Activated CD4-positive, alpha-beta T cell treated with anti-CD3 and anti-CD28 coated beads, Interleukin-2, amount 10 ng/mL, durations not matched to agents 7 days and 5 days (primary cell): ENCODE measurements at regions not wholly inside any gene's neighbourhood (a gene's known extent, or its start where the extent isn't known, plus 50 kb on each side); places are given as distances from the start of the nearest gene placed in this dataset.
"Not testable (repeated sequence)": the region's sequence is repeated elsewhere in the genome, so short reads cannot be mapped to it uniquely, and the experiment has no call there.

Experiments used
- CTCF ChIA-PET: fragments of 350-600 bp; sonication (Branson Sonifier 250); formaldehyde crosslinking; loops from one replicate; lab custom pipeline; 2021; ENCODE audit warnings: antibody characterized with exemption; lab: Charles Lee
- POLR2A ChIA-PET: fragments of 350-600 bp; sonication (Branson Sonifier 250); formaldehyde crosslinking; loops from one replicate; lab custom pipeline; 2021; ENCODE audit warnings: antibody characterized with exemption; lab: Charles Lee
- DNase-seq: peaks from one replicate; pipeline ENCODE4 v3.0.0-alpha.2; 2020
- H3K27ac Mint-ChIP-seq: one replicate; pipeline ENCODE4 v1.8.0; 2021; ENCODE audit warnings: mild to moderate bottlenecking, moderate library complexity, mixed read lengths
- H3K27me3 Mint-ChIP-seq: one replicate; pipeline ENCODE4 v1.8.0; 2021; ENCODE audit warnings: mixed read lengths
- H3K36me3 Mint-ChIP-seq: one replicate; pipeline ENCODE4 v1.8.0; 2021; ENCODE audit warnings: low read depth, mixed read lengths
- H3K4me1 Mint-ChIP-seq: one replicate; pipeline ENCODE4 v1.8.0; 2021; ENCODE audit warnings: mixed read lengths
- H3K4me3 Mint-ChIP-seq: one replicate; pipeline ENCODE4 v1.8.0; 2021; ENCODE audit warnings: mild to moderate bottlenecking, moderate library complexity, mixed read lengths
- H3K9me3 Mint-ChIP-seq: one replicate; pipeline ENCODE4 v1.8.0; 2021; ENCODE audit warnings: mixed read lengths

DNA sequence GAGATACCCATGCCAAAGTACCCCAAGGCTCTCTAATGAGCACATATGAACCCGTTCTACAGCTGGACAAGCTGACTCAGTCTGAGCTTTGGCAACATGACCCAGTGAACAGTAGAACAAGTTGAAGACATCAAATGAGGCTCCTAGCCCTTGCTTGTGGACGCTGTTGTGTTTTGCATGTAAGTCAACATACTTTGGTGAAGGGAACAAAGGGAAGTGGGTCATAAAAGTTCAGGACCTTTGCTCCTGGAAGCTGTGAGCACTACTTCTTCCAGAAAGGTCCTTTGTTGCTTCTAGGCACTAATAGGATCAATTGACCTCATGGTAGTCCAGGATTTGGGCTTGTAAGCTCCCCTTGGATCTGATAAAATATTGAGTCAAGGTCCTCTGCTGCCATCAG is 613.5 kb upstream of the TBX3 start:
- Mint-ChIP-seq H3K9me3 (peaks cover 2% of the 10 kb centered on the region), H3K4me3 (no peak overlapping the region), H3K27ac (no peak overlapping the region), H3K4me1 (no peaks in the 10 kb centered on the region), H3K36me3 (no peaks in the 10 kb centered on the region), H3K27me3 (no peaks in the 10 kb centered on the region)
- POLR2A ChIA-PET, result no interaction called here
- no peak for DNase-seq
- CTCF ChIA-PET, result no interaction called here

DNA sequence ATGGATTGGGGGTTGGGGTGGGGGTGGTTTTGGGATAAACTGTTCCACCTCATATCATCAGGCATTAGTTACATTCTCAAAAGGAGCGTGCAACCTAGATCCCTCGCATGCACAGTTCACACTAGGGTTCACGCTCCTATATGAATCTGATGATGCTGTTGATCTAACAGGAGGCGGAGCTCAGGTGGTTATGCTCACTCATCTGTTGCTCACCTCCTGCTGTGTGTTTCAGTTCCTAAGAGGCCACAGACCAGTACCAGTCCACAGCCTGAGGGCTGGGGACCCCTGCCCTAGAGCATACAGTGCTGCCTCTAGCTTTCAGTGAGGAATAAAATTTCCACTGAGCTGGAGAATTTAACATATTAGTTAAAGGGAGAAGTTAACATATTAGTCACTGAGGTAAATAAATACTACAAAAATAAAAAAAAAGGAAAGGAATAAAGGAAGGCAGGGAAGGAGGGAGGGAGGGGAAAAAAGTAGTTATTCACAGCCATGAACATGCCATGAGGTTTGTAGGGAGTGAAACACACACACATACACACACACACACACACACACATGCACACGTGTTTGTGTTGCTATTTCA is 612.7 kb upstream of the TBX3 start:
- Mint-ChIP-seq H3K36me3 (no peaks in the 10 kb centered on the region), H3K4me1 (no peaks in the 10 kb centered on the region), H3K9me3 (no peaks in the 10 kb centered on the region), H3K27me3 (no peaks in the 10 kb centered on the region), H3K27ac (no peak overlapping the region), H3K4me3 (no peak overlapping the region)
- DNase-seq, result no peak
- POLR2A ChIA-PET, result no interaction called here
- CTCF ChIA-PET, result no interaction called here

DNA sequence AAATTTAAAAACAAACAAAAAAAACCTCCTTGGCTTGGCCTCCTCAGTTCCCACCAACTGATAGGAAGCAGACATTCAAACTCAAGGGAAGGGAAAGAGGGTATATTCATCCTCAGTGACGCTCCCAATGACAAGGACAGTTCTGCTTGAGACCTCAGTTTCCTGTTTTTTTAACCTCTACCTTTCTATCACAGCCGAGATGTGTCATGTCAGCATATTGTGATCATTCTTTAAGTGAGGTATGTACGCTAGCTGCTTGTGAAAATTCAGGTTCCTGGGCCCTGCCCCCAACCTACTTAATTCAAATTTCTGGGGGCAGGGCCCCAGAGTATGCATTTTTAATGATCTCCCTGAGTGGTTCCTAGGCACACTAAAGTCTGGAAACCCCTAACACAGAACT is 611.9 kb upstream of the TBX3 start:
- Mint-ChIP-seq H3K27ac (no peak overlapping the region), H3K36me3 (no peaks in the 10 kb centered on the region), H3K9me3 (no peaks in the 10 kb centered on the region), H3K4me3 (no peak overlapping the region), H3K4me1 (no peaks in the 10 kb centered on the region), H3K27me3 (no peaks in the 10 kb centered on the region)
- ChIA-PET POLR2A (no interaction called here), CTCF (no interaction called here)
- DNase-seq, result no peak

DNA sequence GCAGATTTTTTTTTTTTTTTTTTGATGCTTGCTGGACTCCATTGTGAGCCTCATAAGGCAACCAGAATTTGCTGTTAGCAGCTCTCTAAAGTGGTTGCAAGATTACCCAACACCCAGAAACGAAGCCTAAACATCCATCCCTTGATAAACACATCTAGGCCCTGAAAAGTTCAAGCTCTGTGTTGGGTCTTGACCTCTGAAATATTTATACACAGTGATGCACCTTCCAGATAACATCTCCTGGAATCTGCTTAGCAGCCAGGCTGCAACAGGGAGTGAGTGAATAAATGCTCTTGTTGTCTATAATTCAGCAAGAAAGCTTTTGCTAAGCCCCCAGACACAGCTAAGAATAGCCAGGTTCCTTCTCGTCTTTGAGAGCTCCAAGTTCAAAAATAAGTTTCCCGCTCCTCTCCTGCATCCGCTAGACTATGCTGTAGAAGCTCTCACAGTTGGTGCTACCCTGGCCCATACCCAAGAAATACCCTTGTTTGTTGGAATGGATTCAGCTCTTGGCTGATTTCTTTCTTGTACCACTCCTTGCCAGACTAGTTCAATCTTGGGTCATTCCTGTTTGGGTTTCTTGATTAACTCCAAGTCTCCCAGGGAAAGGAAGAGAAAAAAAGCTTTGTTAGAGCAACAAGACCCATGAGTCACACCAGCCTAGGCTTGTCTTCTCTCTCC is 610.6 kb upstream of the TBX3 start:
- Mint-ChIP-seq H3K4me3 (no peak overlapping the region), H3K27ac (no peak overlapping the region), H3K9me3 (no peaks in the 10 kb centered on the region), H3K4me1 (no peaks in the 10 kb centered on the region), H3K36me3 (no peaks in the 10 kb centered on the region), H3K27me3 (no peaks in the 10 kb centered on the region)
- POLR2A ChIA-PET, result interaction anchor here (0.6 kb wide), 1 partner anchor 1533 kb away, joined by 4 read pairs; no protein-coding TSS in a partner anchor
- DNase-seq, result no peak
- CTCF ChIA-PET, result interaction anchor here (0.7 kb wide), 2 partner anchors 283 to 1914 kb away, joined by 3 to 5 read pairs; no protein-coding TSS in a partner anchor

DNA sequence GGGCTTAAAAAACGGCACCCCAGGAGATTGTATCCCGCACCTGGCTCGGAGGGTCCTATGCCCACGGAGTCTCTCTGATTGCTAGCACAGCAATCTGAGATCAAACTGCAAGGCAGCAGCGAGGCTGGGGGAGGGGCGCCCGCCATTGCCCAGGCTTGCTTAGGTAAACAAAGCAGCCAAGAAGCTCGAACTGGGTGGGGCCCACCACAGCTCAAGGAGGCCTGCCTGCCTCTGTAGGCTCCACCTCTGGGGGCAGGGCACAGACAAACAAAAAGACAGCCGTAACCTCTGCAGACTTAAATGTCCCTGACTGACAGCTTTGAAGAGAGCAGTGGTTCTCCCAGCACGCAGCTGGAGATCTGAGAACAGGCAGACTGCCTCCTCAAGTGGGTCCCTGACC is 601.5 kb upstream of the TBX3 start:
- DNase-seq, H3K27me3 Mint-ChIP-seq, POLR2A ChIA-PET, H3K4me3 Mint-ChIP-seq, CTCF ChIA-PET, H3K4me1 Mint-ChIP-seq, H3K9me3 Mint-ChIP-seq, H3K36me3 Mint-ChIP-seq, H3K27ac Mint-ChIP-seq: not testable (repeated sequence)

DNA sequence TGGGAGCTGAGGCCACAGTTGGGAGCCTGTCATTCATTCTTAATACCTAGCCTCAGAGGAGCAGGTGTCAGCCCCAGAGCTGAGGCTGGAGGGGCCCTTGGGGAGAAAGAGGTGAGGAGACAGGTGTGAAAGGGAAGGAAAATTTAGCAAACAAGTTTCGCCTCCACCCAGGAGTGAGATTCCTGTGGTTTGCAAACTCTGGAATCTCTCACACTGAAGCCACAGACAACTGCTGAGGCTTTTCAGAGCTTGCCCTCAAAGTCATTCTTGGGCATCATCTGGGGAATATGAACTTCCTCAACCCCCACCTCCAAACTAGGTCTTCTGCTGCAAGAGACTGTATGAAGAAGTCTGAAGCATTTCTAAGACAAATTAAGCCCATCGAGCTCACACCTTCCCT is 589.5 kb upstream of the TBX3 start:
- POLR2A ChIA-PET, result no interaction called here
- Mint-ChIP-seq H3K4me1 (no peaks in the 10 kb centered on the region), H3K36me3 (no peaks in the 10 kb centered on the region), H3K27me3 (no peaks in the 10 kb centered on the region), H3K4me3 (no peak overlapping the region), H3K9me3 (peaks cover 5% of the 10 kb centered on the region), H3K27ac (no peak overlapping the region)
- CTCF ChIA-PET, result no interaction called here
- DNase-seq, result no peak

DNA sequence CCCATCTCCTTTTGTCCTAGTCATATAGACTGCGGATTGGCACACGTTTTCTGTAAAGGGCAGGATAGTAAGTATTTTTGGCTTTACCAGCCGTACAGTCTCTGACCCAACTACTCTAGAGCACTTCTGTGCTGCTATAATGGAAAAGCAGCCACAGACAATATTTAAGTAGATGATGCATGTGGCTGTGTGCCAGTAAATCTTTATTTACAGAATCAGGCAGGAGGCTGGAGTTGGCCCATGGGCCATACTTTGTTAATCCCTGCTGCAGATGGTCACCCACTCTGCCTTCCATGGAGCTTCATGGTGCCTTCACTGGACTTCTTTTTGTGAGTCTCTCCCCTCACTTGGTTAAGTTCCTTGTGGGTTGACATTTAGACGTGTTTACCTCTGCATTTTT is 584.5 kb upstream of the TBX3 start:
- DNase-seq, result no peak
- Mint-ChIP-seq H3K27me3 (no peaks in the 10 kb centered on the region), H3K9me3 (peaks cover 5% of the 10 kb centered on the region), H3K27ac (no peak overlapping the region), H3K4me1 (no peaks in the 10 kb centered on the region), H3K36me3 (no peaks in the 10 kb centered on the region), H3K4me3 (no peak overlapping the region)
- ChIA-PET CTCF (interaction anchor here (0.5 kb wide), 1 partner anchor 83 kb away, joined by 3 read pairs; no protein-coding TSS in a partner anchor), POLR2A (no interaction called here)

DNA sequence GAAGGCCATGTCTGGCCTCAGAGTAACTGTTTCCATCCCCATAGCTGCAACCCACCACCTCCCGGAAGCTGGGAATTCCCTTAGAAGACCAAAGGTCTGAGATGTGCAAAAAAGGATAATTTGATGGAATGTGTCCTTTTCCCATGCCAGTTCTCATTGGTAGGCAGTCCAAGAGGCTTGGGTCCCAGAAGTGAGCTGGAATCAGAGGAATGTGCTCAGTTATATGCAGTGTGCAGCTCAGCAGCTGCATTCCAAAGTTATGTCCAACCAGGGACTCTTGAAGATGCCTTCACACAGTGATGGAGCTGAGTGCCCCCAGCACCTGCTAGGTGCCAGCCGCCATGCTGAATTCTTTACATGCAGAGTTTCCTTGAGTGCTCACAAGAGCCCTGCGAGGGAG is 583.9 kb upstream of the TBX3 start:
- DNase-seq, result no peak
- H3K9me3 Mint-ChIP-seq, result peaks cover 5% of the 10 kb centered on the region
- POLR2A ChIA-PET, result no interaction called here
- no peak overlapping the region for H3K27ac Mint-ChIP-seq
- H3K36me3 Mint-ChIP-seq, result no peaks in the 10 kb centered on the region
- H3K4me1 Mint-ChIP-seq, result no peaks in the 10 kb centered on the region
- no peak overlapping the region for H3K4me3 Mint-ChIP-seq
- H3K27me3 Mint-ChIP-seq, result no peaks in the 10 kb centered on the region
- CTCF ChIA-PET, result no interaction called here

DNA sequence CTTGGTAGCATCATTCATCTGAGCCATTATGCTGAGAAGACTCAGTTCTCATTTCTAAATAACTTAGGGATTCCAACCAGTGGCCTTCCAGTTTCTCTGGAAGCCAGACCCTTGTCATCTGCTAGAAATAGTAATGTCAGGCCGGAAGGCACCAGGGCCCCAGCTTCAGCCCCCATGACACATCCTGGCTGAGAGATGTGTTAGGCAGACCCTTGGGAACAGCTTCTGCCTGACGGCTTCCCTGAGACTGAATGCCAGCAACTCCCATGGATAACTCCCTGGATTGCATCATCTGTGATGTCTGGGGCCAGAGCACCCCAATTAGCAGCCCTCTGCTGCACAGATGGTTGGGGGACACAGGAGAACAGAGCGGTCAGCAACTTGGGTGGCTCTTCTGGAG is 583.5 kb upstream of the TBX3 start:
- H3K36me3 Mint-ChIP-seq, result no peaks in the 10 kb centered on the region
- H3K27ac Mint-ChIP-seq, result no peak overlapping the region
- no peak overlapping the region for H3K4me3 Mint-ChIP-seq
- ChIA-PET CTCF (no interaction called here), POLR2A (no interaction called here)
- H3K9me3 Mint-ChIP-seq, result peaks cover 5% of the 10 kb centered on the region
- H3K4me1 Mint-ChIP-seq, result no peaks in the 10 kb centered on the region
- no peaks in the 10 kb centered on the region for H3K27me3 Mint-ChIP-seq
- no peak for DNase-seq

DNA sequence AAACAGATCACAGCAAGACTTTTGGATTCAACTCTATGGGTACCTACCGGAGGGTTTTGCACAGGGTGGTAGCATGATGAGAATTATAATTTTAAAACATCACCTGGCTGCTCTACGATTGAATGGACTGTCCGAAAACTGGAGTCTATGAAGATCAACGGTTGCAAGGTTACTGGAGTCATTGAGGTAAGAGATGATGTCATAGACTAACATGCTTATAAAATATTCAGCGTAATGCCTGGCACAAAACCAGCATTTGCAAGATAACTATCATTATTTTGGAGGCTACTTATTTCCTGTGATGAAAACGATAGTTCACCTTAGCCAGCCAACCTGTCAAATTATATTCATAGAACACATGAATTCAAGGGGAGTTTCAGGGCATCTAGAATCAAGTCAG is 580.6 kb upstream of the TBX3 start:
- H3K9me3 Mint-ChIP-seq, result peaks cover 5% of the 10 kb centered on the region
- ChIA-PET CTCF (no interaction called here), POLR2A (no interaction called here)
- no peak overlapping the region for H3K4me3 Mint-ChIP-seq
- H3K4me1 Mint-ChIP-seq, result no peaks in the 10 kb centered on the region
- H3K27me3 Mint-ChIP-seq, result no peaks in the 10 kb centered on the region
- no peak overlapping the region for H3K27ac Mint-ChIP-seq
- H3K36me3 Mint-ChIP-seq, result no peaks in the 10 kb centered on the region
- DNase-seq, result no peak

DNA sequence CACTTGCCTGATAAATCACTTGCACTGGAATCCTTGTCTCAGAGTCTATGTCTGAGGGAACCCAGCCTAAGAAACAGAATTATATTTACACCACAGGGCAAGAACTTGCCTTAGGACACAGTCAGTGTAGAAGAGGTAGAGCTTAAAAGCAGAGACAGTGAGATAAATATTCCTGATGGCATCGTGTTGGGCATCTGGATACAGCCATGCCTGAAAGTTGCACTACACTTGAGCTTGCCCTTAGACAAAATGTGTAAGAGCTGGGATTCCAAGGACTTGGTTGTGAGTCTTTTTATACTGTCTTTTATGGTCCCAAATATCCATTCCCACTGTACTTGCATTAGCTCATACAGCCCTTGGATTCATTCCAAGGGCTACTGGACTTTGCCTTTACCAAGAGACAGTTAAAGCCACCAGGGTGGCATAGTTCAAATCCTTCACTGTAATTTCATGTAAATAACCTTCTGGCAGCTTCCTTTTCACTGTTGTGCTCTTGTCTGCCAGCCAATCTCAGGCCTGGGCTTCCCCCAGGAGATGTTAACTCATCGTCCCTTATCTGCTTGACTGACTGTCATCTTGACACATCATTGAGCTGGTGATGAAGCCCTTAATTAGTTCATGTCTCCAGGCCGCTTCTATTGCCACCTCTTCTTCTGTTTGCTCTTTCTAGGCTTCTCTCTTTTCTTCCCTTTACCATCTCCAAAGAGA is 577.9 kb upstream of the TBX3 start:
- H3K27me3 Mint-ChIP-seq, result no peaks in the 10 kb centered on the region
- no peak overlapping the region for H3K4me3 Mint-ChIP-seq
- no peak for DNase-seq
- ChIA-PET POLR2A (no interaction called here), CTCF (no interaction called here)
- H3K4me1 Mint-ChIP-seq, result no peaks in the 10 kb centered on the region
- H3K36me3 Mint-ChIP-seq, result no peaks in the 10 kb centered on the region
- no peak overlapping the region for H3K27ac Mint-ChIP-seq
- H3K9me3 Mint-ChIP-seq, result no peaks in the 10 kb centered on the region

DNA sequence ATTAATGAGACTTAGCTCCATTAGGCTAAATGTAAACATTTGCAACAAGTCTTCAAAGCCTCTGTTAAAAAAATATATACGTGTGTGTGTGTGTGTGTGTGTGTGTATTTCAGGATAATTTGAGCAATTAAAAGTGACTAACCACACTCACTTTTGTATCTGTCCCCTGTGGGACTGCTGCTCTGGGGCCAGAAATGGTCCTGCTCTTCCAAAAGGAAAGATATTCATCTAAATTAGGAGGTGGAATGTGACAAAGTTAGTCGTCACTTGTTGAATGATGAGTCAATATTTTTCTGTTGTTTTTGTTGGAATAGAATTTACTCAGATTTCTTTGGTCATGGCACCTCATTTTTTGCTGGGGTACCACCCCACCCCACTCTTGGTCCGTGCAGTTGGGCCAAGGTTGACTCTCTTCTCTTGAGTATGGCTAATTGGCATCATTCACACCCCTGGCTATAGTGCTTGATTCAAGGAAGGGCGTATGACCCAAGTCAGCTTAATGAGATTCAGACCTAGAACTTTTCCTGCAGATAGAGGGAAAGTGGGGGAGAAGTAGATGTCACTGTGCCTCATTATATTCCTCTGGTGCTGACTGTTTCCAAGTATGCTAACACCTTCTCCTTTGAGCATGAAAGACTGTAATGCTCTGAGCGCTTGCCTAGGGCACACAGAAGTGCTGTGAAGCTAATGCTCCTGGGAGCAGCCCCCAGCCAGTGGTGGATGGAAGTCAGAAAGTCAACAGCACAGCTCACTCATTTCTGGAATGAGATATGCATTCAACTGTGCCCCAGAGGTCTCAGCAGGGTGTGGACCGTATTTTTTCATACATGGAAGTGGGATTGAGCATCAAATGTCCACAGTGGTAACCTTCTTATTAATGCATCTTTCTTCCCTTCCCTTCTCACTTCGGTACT is 577.0 kb upstream of the TBX3 start:
- H3K27ac Mint-ChIP-seq, result no peak overlapping the region
- no peaks in the 10 kb centered on the region for H3K36me3 Mint-ChIP-seq
- H3K9me3 Mint-ChIP-seq, result no peaks in the 10 kb centered on the region
- no peaks in the 10 kb centered on the region for H3K4me1 Mint-ChIP-seq
- H3K4me3 Mint-ChIP-seq, result no peak overlapping the region
- ChIA-PET POLR2A (no interaction called here), CTCF (interaction anchor here (0.6 kb wide), 1 partner anchor 505 kb away, joined by 5 read pairs; no protein-coding TSS in a partner anchor)
- no peak for DNase-seq
- H3K27me3 Mint-ChIP-seq, result no peaks in the 10 kb centered on the region
